HuH-7.5 (cell line): ENCODE measurements at regions not wholly inside any gene's neighbourhood (a gene's known extent, or its start where the extent isn't known, plus 50 kb on each side); places are given as distances from the start of the nearest gene placed in this dataset.

ENCODE experiments used
- DNase-seq: peaks from one replicate; pipeline ENCODE4 v3.0.0; 2011; ENCODE audit warnings: low spot score

GRCh38 chr11:106216281-106216680 lies 138.8 kb downstream of the AASDHPPT start:
- no peak for DNase-seq

- no peak for DNase-seq
These were observed 140.0 kb downstream of the AASDHPPT start for GRCh38 chr11:106217456-106217855.

GRCh38 chr11:106218106-106218505 lies 140.6 kb downstream of the AASDHPPT start:
- no peak for DNase-seq

- no peak for DNase-seq
These were observed 145.2 kb downstream of the AASDHPPT start for GRCh38 chr11:106222626-106223025.

- DNase-seq = no peak
These were observed 146.7 kb downstream of the AASDHPPT start for GRCh38 chr11:106224172-106224571.

- no peak for DNase-seq
These were observed 151.5 kb downstream of the AASDHPPT start for GRCh38 chr11:106228996-106229395.

GRCh38 chr11:106231591-106231990 lies 154.1 kb downstream of the AASDHPPT start:
- DNase-seq = no peak

- DNase-seq = no peak
These were observed 155.7 kb downstream of the AASDHPPT start for GRCh38 chr11:106233191-106233590.

- DNase-seq = no peak
These were observed 157.3 kb downstream of the AASDHPPT start for GRCh38 chr11:106234794-106235193.

- DNase-seq = no peak
These were observed 158.8 kb downstream of the AASDHPPT start for GRCh38 chr11:106236295-106236694.

GRCh38 chr11:106238704-106239360 lies 161.4 kb downstream of the AASDHPPT start:
- DNase-seq = no peak

GRCh38 chr11:106241601-106242257 lies 164.3 kb downstream of the AASDHPPT start:
- DNase-seq = no peak

- no peak for DNase-seq
These were observed 165.4 kb downstream of the AASDHPPT start for GRCh38 chr11:106242718-106243415.

GRCh38 chr11:106246495-106246894 lies 169.0 kb downstream of the AASDHPPT start:
- no peak for DNase-seq

GRCh38 chr11:106249617-106250239 lies 172.3 kb downstream of the AASDHPPT start:
- DNase-seq = no peak

- DNase-seq = no peak
These were observed 185.4 kb downstream of the AASDHPPT start for GRCh38 chr11:106262852-106263251.

GRCh38 chr11:106263527-106263926 lies 186.1 kb downstream of the AASDHPPT start:
- no peak for DNase-seq

- no peak for DNase-seq
These were observed 193.6 kb downstream of the AASDHPPT start for GRCh38 chr11:106271086-106271485.

- no peak for DNase-seq
These were observed 194.2 kb downstream of the AASDHPPT start for GRCh38 chr11:106271686-106272085.

- DNase-seq = no peak
These were observed 197.7 kb downstream of the AASDHPPT start for GRCh38 chr11:106275151-106275550.

- DNase-seq = no peak
These were observed 198.7 kb downstream of the AASDHPPT start for GRCh38 chr11:106276126-106276525.

- DNase-seq = no peak
These were observed 199.5 kb downstream of the AASDHPPT start for GRCh38 chr11:106276859-106277436.
